ENCODE measurements at regions not wholly inside any gene's neighbourhood (a gene's known extent, or its start where the extent isn't known, plus 50 kb on each side); places are given as distances from the start of the nearest gene placed in this dataset.

DNA sequence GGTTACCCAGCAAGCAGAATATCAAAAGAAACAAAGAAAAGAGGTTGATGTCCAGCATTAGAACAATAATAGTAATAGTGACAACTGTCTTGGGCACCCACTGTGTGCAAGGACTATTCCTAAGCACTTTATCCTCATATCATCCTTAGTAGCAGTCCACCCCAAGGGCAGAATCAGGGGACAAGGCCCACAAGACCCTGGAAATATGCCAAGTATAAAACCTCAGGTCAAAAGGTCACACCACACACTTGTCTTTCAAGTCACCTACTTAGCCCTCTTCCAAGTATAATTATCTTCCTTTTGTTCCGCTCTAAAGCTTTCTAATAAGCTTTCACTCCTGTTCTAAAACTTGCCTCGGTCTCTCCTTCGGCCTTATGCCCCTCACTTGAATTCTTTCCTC, 124.0 kb upstream of the STT3B start:
- TF ChIP-seq, protein P1, sequence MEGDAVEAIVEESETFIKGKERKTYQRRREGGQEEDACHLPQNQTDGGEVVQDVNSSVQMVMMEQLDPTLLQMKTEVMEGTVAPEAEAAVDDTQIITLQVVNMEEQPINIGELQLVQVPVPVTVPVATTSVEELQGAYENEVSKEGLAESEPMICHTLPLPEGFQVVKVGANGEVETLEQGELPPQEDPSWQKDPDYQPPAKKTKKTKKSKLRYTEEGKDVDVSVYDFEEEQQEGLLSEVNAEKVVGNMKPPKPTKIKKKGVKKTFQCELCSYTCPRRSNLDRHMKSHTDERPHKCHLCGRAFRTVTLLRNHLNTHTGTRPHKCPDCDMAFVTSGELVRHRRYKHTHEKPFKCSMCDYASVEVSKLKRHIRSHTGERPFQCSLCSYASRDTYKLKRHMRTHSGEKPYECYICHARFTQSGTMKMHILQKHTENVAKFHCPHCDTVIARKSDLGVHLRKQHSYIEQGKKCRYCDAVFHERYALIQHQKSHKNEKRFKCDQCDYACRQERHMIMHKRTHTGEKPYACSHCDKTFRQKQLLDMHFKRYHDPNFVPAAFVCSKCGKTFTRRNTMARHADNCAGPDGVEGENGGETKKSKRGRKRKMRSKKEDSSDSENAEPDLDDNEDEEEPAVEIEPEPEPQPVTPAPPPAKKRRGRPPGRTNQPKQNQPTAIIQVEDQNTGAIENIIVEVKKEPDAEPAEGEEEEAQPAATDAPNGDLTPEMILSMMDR (IDR thresholded peaks at IDR 0.05; ENCODE audit: low read length) = no peak
- no peak for TF ChIP-seq EZH2 (IDR thresholded peaks at IDR 0.05; ENCODE audit: borderline replicate concordance, low read length)
